ENCODE measurements at regions not wholly inside any gene's neighbourhood (a gene's known extent, or its start where the extent isn't known, plus 50 kb on each side); places are given as distances from the start of the nearest gene placed in this dataset.

GRCh38 chr5:124550731-124551130 lies 195.7 kb downstream of the ZNF608 start:
- TF ChIP-seq, protein P1, sequence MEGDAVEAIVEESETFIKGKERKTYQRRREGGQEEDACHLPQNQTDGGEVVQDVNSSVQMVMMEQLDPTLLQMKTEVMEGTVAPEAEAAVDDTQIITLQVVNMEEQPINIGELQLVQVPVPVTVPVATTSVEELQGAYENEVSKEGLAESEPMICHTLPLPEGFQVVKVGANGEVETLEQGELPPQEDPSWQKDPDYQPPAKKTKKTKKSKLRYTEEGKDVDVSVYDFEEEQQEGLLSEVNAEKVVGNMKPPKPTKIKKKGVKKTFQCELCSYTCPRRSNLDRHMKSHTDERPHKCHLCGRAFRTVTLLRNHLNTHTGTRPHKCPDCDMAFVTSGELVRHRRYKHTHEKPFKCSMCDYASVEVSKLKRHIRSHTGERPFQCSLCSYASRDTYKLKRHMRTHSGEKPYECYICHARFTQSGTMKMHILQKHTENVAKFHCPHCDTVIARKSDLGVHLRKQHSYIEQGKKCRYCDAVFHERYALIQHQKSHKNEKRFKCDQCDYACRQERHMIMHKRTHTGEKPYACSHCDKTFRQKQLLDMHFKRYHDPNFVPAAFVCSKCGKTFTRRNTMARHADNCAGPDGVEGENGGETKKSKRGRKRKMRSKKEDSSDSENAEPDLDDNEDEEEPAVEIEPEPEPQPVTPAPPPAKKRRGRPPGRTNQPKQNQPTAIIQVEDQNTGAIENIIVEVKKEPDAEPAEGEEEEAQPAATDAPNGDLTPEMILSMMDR (IDR thresholded peaks at IDR 0.05), result no peak
- TF ChIP-seq POLR2A (IDR thresholded peaks at IDR 0.05), result no peak
- no peak overlapping the region for H3K4me3 ChIP-seq (ENCODE audit: low read depth, poor library complexity, severe bottlenecking)
- intact Hi-C loops (cut with DNase I; ENCODE audit: low total_unique reads), result no loop called here
- WGBS, 2 donors, result 79 to 82% methylated on average over 3 of the region's 3 CpGs
- no peak for DNase-seq (ENCODE audit: low spot score in 2 of 2)

DNA sequence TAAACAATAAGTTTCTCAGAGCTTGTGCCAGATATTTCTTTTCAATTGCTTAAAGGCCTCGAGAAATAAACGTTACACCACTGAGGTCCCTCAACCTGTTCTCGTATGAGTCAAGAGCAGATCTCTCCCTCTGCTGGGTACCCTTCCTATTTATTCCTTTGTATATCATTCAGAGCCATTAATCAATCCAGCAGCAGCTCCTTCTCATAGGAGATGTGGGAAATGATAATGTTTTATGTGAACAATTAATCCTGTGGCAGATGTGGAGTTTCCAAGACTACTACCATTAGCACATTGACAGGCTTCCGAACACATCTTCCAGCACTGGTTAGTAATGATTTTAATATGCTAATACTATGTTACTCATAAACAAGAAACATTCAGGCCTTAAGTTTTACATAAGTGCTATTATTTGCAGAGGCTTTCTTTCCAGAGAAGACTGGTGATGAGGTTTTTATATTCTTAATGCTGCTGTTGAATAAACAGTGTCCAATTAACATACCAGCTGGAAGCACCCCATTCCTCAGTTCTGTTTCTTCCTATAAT lies 196.5 kb downstream of the ZNF608 start:
- DNase-seq (ENCODE audit: low spot score in 2 of 2), result no peak
- WGBS, 2 donors, result 83 to 85% methylated on average over 4 of the region's 4 CpGs
- no peak for TF ChIP-seq POLR2A (IDR thresholded peaks at IDR 0.05)
- TF ChIP-seq, protein P1 (IDR thresholded peaks at IDR 0.05), result no peak
- intact Hi-C loops (cut with DNase I; ENCODE audit: low total_unique reads), result no loop called here
- H3K4me3 ChIP-seq (ENCODE audit: low read depth, poor library complexity, severe bottlenecking), result no peak overlapping the region

- no peak for TF ChIP-seq POLR2A (IDR thresholded peaks at IDR 0.05)
- TF ChIP-seq, protein P1 (IDR thresholded peaks at IDR 0.05), result no peak
- intact Hi-C loops (cut with DNase I; ENCODE audit: low total_unique reads), result no loop called here
- 49 to 62% methylated on average over 2 of the region's 2 CpGs for WGBS, 2 donors
- no peak overlapping the region for H3K4me3 ChIP-seq (ENCODE audit: low read depth, poor library complexity, severe bottlenecking)
- DNase-seq (ENCODE audit: low spot score in 2 of 2), result no peak
Measured at GRCh38 chr5:124546643-124547042, 199.8 kb downstream of the ZNF608 start.

DNA sequence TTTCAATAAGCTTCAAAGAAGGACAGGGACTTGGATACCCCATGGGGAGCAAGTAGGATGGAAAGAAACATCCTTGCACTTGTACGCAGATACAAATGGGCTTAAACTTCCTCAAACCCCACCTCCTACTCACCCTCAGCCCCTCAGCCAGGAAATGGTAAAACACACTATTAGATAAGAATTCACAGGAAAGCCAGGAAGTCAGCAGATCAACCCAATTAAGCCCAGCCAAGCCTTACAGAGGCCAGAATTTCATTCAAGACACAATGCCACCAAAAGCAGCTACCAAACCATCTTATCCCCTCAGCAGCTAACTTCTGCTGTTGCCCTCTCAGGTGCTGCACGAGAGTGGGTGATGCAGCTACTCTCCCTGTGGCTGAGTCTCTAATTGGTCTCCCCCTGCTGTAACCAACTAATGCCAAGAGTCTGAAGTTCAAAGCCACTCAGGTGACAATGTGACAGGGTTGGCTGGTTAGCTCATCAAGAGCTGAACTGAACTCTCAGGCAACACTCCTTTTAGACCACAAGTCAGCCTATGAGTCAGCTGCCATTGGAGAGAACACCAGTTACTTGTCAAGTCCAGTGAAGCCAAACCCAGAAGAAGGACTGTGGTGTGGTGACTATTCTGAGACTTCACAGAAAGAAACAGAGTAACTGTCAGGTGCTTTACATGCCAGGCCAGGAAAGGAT lies 201.9 kb downstream of the ZNF608 start:
- no peak for TF ChIP-seq POLR2A (IDR thresholded peaks at IDR 0.05)
- TF ChIP-seq, protein P1 (IDR thresholded peaks at IDR 0.05), result no peak
- no peak for DNase-seq (ENCODE audit: low spot score in 2 of 2)
- no peak overlapping the region for H3K4me3 ChIP-seq (ENCODE audit: low read depth, poor library complexity, severe bottlenecking)
- 80 to 86% methylated on average over 2 of the region's 2 CpGs for WGBS, 2 donors
- intact Hi-C loops (cut with DNase I; ENCODE audit: low total_unique reads), result no loop called here

GRCh38 chr5:124538931-124539330 lies 207.5 kb downstream of the ZNF608 start:
- WGBS, 2 donors, result 59 to 72% methylated on average over 1 of the region's 1 CpG
- TF ChIP-seq POLR2A (IDR thresholded peaks at IDR 0.05), result no peak
- TF ChIP-seq, protein P1 (IDR thresholded peaks at IDR 0.05), result no peak
- no peak overlapping the region for H3K4me3 ChIP-seq (ENCODE audit: low read depth, poor library complexity, severe bottlenecking)
- DNase-seq (ENCODE audit: low spot score in 2 of 2), result no peak
- intact Hi-C loops (cut with DNase I; ENCODE audit: low total_unique reads), result no loop called here

DNA sequence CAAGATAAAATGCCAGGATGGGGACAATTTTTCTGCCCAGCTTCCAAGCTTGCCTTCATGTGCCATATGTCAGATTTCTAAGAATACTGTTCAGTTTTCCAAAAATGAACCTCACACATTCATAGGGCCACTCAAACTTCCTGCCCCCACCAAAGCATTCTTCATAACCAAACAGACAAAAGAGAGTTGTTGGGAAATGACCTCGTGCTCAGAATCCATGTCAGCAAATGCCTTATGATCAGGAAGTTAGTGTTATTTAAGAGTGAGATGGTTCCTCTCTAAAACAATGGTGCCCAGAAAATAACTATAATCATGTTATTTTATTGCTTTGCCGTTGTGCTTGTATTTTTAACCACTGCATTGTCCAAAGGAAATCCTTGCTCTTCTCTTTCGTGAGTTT lies 208.2 kb downstream of the ZNF608 start:
- 73 to 83% methylated on average over 3 of the region's 3 CpGs for WGBS, 2 donors
- no peak overlapping the region for H3K4me3 ChIP-seq (ENCODE audit: low read depth, poor library complexity, severe bottlenecking)
- no peak for TF ChIP-seq POLR2A (IDR thresholded peaks at IDR 0.05)
- TF ChIP-seq, protein P1 (IDR thresholded peaks at IDR 0.05), result no peak
- DNase-seq (ENCODE audit: low spot score in 2 of 2), result no peak
- intact Hi-C loops (cut with DNase I; ENCODE audit: low total_unique reads), result no loop called here

Measured in lower leg skin (tissue), 4 donors.